OCI-LY3 (cell line): ENCODE measurements at regions not wholly inside any gene's neighbourhood (a gene's known extent, or its start where the extent isn't known, plus 50 kb on each side); places are given as distances from the start of the nearest gene placed in this dataset.
"Not testable (repeated sequence)": the region's sequence is repeated elsewhere in the genome, so short reads cannot be mapped to it uniquely, and the experiment has no call there.

Source experiments
- H2AFZ ChIP-seq: fragments of 200-600, 300-600 bp; shearing (Covaris generic); 2 replicates; pipeline ENCODE4 v1.6.0; 2014; ENCODE audit warnings: antibody characterized with exemption, low read depth, low read length
- H3K27ac ChIP-seq: fragments of 200-600, 300-600 bp; sonication (generic); 2 replicates; pipeline ENCODE4 v1.5.1; 2014; ENCODE audit warnings: mild to moderate bottlenecking, low read length, moderate library complexity, mixed read lengths
- H3K27me3 ChIP-seq: fragments of 200-600, 300-600 bp; sonication (generic); 2 replicates; pipeline ENCODE4 v1.6.1; 2014; ENCODE audit warnings: low read depth, low read length, mixed read lengths
- H3K36me3 ChIP-seq: fragments of 200-600, 300-600 bp; sonication (generic); replicated peaks from 2 replicates; pipeline ENCODE3; 2014; ENCODE audit warnings: low read depth, low read length, mixed read lengths
- H3K4me1 ChIP-seq: fragments of 300-600, 200-600 bp; sonication (generic); 2 replicates; pipeline ENCODE4 v1.6.1; 2014; ENCODE audit warnings: low read length, mixed read lengths
- H3K4me2 ChIP-seq: fragments of 200-600, 300-600 bp; sonication (generic); 2 replicates; pipeline ENCODE4 v1.6.1; 2014; ENCODE audit warnings: low read length, mixed read lengths
- H3K4me3 ChIP-seq: fragments of 300-600, 200-600 bp; sonication (generic); 2 replicates; pipeline ENCODE4 v1.5.1; 2014; ENCODE audit warnings: antibody characterized with exemption, mild to moderate bottlenecking, low read length, moderate library complexity
- H3K79me2 ChIP-seq: fragments of 300-600, 200-600 bp; shearing (Covaris generic); 2 replicates; pipeline ENCODE4 v1.6.1; 2014; ENCODE audit warnings: mild to moderate bottlenecking, low read length, mixed read lengths
- H3K9ac ChIP-seq: fragments of 300-600, 200-600 bp; shearing (Covaris generic); 2 replicates; pipeline ENCODE4 v1.6.0; 2014; ENCODE audit warnings: mild to moderate bottlenecking, low read length, moderate library complexity
- H3K9me3 ChIP-seq: fragments of 200-600, 300-600 bp; shearing (Covaris generic); 2 replicates; pipeline ENCODE4 v1.6.1; 2014; ENCODE audit warnings: low read length, mixed read lengths; ENCODE audit not compliant: insufficient read depth
- H4K20me1 ChIP-seq: fragments of 200-600, 300-600 bp; sonication (generic); 2 replicates; pipeline ENCODE4 v1.6.1; 2016; ENCODE audit warnings: low read length, mixed read lengths; ENCODE audit not compliant: insufficient read depth
- CTCF ChIP-seq: fragments of 200-600, 300-600 bp; sonication (generic); IDR thresholded peaks from 2 replicates; pipeline ENCODE4 v1.5.1; 2014; ENCODE audit warnings: antibody characterized with exemption, low read length, low read depth
- EZH2phosphoT487 ChIP-seq: fragments of 200-600 bp; shearing (Covaris generic); IDR thresholded peaks from 2 replicates; pipeline ENCODE4 v1.6.1; 2018; ENCODE audit warnings: antibody characterized with exemption, mixed run types, low read depth

GRCh38 chr4:31461421-31461820, 741.3 kb downstream of the PCDH7 start:
- H3K27me3 ChIP-seq: no peaks in the 10 kb centered on the region
- H3K27ac ChIP-seq: no peak overlapping the region
- no peaks in the 10 kb centered on the region for H3K79me2 ChIP-seq
- no peaks in the 10 kb centered on the region for H3K4me1 ChIP-seq
- H3K36me3 ChIP-seq: no peaks in the 10 kb centered on the region
- no peak overlapping the region for H2AFZ ChIP-seq
- H3K9me3 ChIP-seq: no peaks in the 10 kb centered on the region
- H3K4me2 ChIP-seq: no peak overlapping the region
- H3K4me3 ChIP-seq: no peak overlapping the region
- H4K20me1 ChIP-seq: no peaks in the 10 kb centered on the region
- H3K9ac ChIP-seq: no peak overlapping the region
- TF ChIP-seq EZH2phosphoT487 (no peak), CTCF (no peak)

- no peaks in the 10 kb centered on the region for H3K27me3 ChIP-seq
- H3K9me3 ChIP-seq: no peaks in the 10 kb centered on the region
- no peaks in the 10 kb centered on the region for H3K79me2 ChIP-seq
- H2AFZ ChIP-seq: no peak overlapping the region
- no peaks in the 10 kb centered on the region for H4K20me1 ChIP-seq
- H3K4me1 ChIP-seq: no peaks in the 10 kb centered on the region
- H3K36me3 ChIP-seq: no peaks in the 10 kb centered on the region
- H3K9ac ChIP-seq: no peak overlapping the region
- H3K4me3 ChIP-seq: no peak overlapping the region
- H3K4me2 ChIP-seq: no peak overlapping the region
- no peak for TF ChIP-seq EZH2phosphoT487
- TF ChIP-seq CTCF: no peak
- H3K27ac ChIP-seq: no peak overlapping the region
Observed at GRCh38 chr4:31467781-31468180, 747.6 kb downstream of the PCDH7 start.

DNA sequence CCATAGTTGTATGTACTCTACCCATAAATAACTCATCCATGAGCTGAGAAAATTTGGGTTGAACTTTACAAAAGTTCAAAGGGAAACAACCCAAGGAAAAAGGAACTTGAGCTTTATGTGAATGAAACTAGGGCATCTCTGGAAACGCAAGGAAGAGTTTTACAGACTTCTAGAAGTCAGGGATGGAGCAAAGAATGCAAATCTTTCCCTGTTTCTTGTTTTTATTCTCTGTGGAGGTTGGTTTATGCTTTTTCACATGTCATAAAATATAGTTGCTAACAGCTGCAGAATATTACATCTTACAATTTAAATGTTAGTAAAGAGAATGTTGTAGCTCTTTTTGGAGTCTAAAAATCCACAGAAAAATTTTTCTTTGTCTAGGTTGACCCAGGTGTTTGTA, 754.1 kb downstream of the PCDH7 start:
- no peaks in the 10 kb centered on the region for H3K9me3 ChIP-seq
- no peaks in the 10 kb centered on the region for H3K79me2 ChIP-seq
- no peaks in the 10 kb centered on the region for H3K36me3 ChIP-seq
- H3K4me3 ChIP-seq: no peak overlapping the region
- no peak overlapping the region for H3K9ac ChIP-seq
- no peak overlapping the region for H3K27ac ChIP-seq
- H3K4me2 ChIP-seq: no peak overlapping the region
- TF ChIP-seq CTCF: no peak
- TF ChIP-seq EZH2phosphoT487: no peak
- H4K20me1 ChIP-seq: no peaks in the 10 kb centered on the region
- H3K4me1 ChIP-seq: no peaks in the 10 kb centered on the region
- no peak overlapping the region for H2AFZ ChIP-seq
- no peaks in the 10 kb centered on the region for H3K27me3 ChIP-seq

DNA sequence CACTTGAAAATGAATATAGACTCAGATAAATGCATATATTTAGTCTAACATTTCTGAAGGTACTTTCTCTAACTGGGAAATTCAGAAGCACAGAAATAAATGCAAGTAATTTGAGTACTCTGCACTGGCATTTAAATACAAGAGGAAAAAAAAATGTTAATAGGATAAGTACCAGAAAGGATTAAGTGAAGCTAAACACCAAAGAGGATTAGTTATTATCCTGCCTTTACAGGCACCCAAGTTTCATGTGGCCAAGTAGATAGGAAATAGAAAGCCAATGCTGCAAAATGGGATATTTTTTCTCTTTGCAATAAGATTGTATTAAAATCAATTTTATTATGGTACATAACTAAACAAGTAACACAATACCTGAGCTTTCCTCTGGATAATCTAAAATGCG, 762.5 kb downstream of the PCDH7 start:
- Histone ChIP-seq H2AFZ (no peak overlapping the region), H3K36me3 (no peaks in the 10 kb centered on the region), H3K4me2 (no peak overlapping the region), H3K27me3 (no peaks in the 10 kb centered on the region), H3K9ac (no peak overlapping the region), H3K79me2 (no peaks in the 10 kb centered on the region), H3K27ac (no peak overlapping the region), H3K4me1 (no peaks in the 10 kb centered on the region), H3K9me3 (no peaks in the 10 kb centered on the region), H4K20me1 (no peaks in the 10 kb centered on the region), H3K4me3 (no peak overlapping the region)
- TF ChIP-seq CTCF (no peak), EZH2phosphoT487 (no peak)

GRCh38 chr4:31499216-31499615, 779.0 kb downstream of the PCDH7 start:
- not testable (repeated sequence) for H3K4me3 ChIP-seq, H3K4me1 ChIP-seq, H3K27me3 ChIP-seq, H3K27ac ChIP-seq, H3K9me3 ChIP-seq, H3K4me2 ChIP-seq, H4K20me1 ChIP-seq, H3K79me2 ChIP-seq, H3K36me3 ChIP-seq, H2AFZ ChIP-seq, H3K9ac ChIP-seq
